Keratinocyte (primary cell): ENCODE measurements at regions not wholly inside any gene's neighbourhood (a gene's known extent, or its start where the extent isn't known, plus 50 kb on each side); places are given as distances from the start of the nearest gene placed in this dataset.

ENCODE experiments used
- CTCF ChIP-seq, 3 experiments: IDR thresholded peaks in 1 of 3; conservative IDR thresholded peaks in 1 of 3; optimal IDR thresholded peaks in 1 of 3; 2 replicates in 2 of 3; 3 replicates in 1 of 3; pipeline versions ENCODE3 to v1.5.1; 2011; ENCODE audit warnings: low read length in 3 of 3, mild to moderate bottlenecking in 3 of 3, moderate library complexity in 2 of 3, control low read depth in 1 of 3, inconsistent platforms in 1 of 3; ENCODE audit not compliant: insufficient read depth in 2 of 3; ENCODE audit errors: extremely low read depth in 1 of 3
- EZH2 ChIP-seq: IDR thresholded peaks from one replicate; pipeline ENCODE4 v1.6.1; 2012; ENCODE audit warnings: inconsistent platforms, mild to moderate bottlenecking, low read length, moderate library complexity

GRCh38 chr5:130333089-130333488, 428.8 kb downstream of the CHSY3 start:
- TF ChIP-seq CTCF (optimal IDR thresholded peaks at IDR 0.05 in 1 of 3, IDR thresholded peaks at IDR 0.05 in 1 of 3, conservative IDR thresholded peaks at IDR 0.05 in 1 of 3; ENCODE audit: extremely low read depth in 1 of 3, insufficient read depth in 2 of 3, low read length in 3 of 3) (no peak), EZH2 (no peak)
